HepG2 (cell line): ENCODE measurements at regions not wholly inside any gene's neighbourhood (a gene's known extent, or its start where the extent isn't known, plus 50 kb on each side); places are given as distances from the start of the nearest gene placed in this dataset.

Source experiments
- ATAC-seq: fragments of 200-7000 bp; cut with Tn5 transposase; 3 replicates; pipeline ENCODE4 v1.9.1; 2020; ENCODE audit warnings: mild to moderate bottlenecking, moderate library complexity
- BruUV-seq: library from RNA; stranded (reverse); fragments of 400-500 nt; replicated peaks from 2 replicates; lab custom pipeline; 2021; lab: Mats Ljungman, UMichigan
- CTCF ChIA-PET: fragments of 300-600 bp; formaldehyde crosslinking; extraction: SDS; loops from one replicate; lab custom pipeline; 2021; ENCODE audit warnings: low total read pairs, inconsistent platforms, low intra/inter-chr PET ratio; lab: Yijun Ruan, JAX
- POLR2A ChIA-PET: fragments of 350-600 bp; sonication (Branson Sonifier 250); formaldehyde crosslinking; loops from one replicate; lab custom pipeline; 2020; ENCODE audit warnings: antibody characterized with exemption, inconsistent platforms; lab: Yijun Ruan, JAX
- DNase-seq: peaks from one replicate; pipeline ENCODE4 v3.0.0-alpha.2; 2015; ENCODE audit warnings: low spot score
- FAIRE-seq: peaks from 3 replicates; lab custom pipeline; 2011; peaks lifted over from hg19 to GRCh38; lab: Jason Lieb, UNC
- H2AFZ ChIP-seq: one replicate; pipeline ENCODE4 v1.6.1; 2011; ENCODE audit warnings: low read length, inconsistent platforms
- H3K27ac ChIP-seq: fragments of 300-600 bp; 3 replicates; pipeline ENCODE4 v1.8.0; 2011; ENCODE audit warnings: mixed run types, mild to moderate bottlenecking, mixed read lengths, low read length, inconsistent platforms; ENCODE audit not compliant: insufficient read depth; ENCODE audit errors: extremely low read length
- H3K27me3 ChIP-seq, 2 experiments: fragments of 200-600 bp in 1 of 2; 2 replicates in 1 of 2; 3 replicates in 1 of 2; pipeline versions ENCODE4 v1.6.0 to v1.8.0; 2011; ENCODE audit warnings: low read length in 2 of 2, mild to moderate bottlenecking in 2 of 2, moderate library complexity in 2 of 2, inconsistent platforms in 1 of 2; ENCODE audit not compliant: insufficient read depth in 2 of 2, control insufficient read depth in 1 of 2
- H3K36me3 ChIP-seq, 2 experiments: fragments of 200-600 bp in 1 of 2; replicated peaks in 1 of 2; 2 replicates in 1 of 2; 3 replicates in 1 of 2; pipeline versions ENCODE4 v1.5.1 to v1.8.0; 2011; ENCODE audit warnings: low read length in 2 of 2, inconsistent platforms in 1 of 2; ENCODE audit not compliant: insufficient read depth in 2 of 2, control insufficient read depth in 1 of 2
- H3K4me1 ChIP-seq: 2 replicates; pipeline ENCODE4 v1.5.1; 2012; ENCODE audit warnings: low read length, inconsistent platforms; ENCODE audit not compliant: insufficient read depth
- H3K4me2 ChIP-seq: 2 replicates; pipeline ENCODE4 v1.6.0; 2011; ENCODE audit warnings: low read depth, low read length, inconsistent platforms
- H3K4me3 ChIP-seq, 3 experiments: fragments of 200-600 bp in 1 of 3; sonication (generic), shearing (Covaris generic) in 1 of 3; replicated peaks in 1 of 3; 2 replicates each; pipeline ENCODE4 v1.5.1; 2011 to 2016; ENCODE audit warnings: low read length in 3 of 3, inconsistent platforms in 2 of 3, low read depth in 2 of 3, mild to moderate bottlenecking in 2 of 3, control low read depth in 1 of 3, mixed read lengths in 1 of 3; ENCODE audit not compliant: insufficient read depth in 1 of 3
- H3K79me2 ChIP-seq: one replicate; pipeline ENCODE4 v1.6.1; 2011; ENCODE audit warnings: low read length, inconsistent platforms; ENCODE audit not compliant: insufficient read depth
- H3K9ac ChIP-seq: 2 replicates; pipeline ENCODE4 v1.6.0; 2011; ENCODE audit warnings: mild to moderate bottlenecking, low read depth, low read length, inconsistent platforms; ENCODE audit not compliant: insufficient read depth
- H3K9me3 ChIP-seq: 2 replicates; pipeline ENCODE4 v1.5.1; 2012; ENCODE audit warnings: mild to moderate bottlenecking, low read length
- H4K20me1 ChIP-seq: 2 replicates; pipeline ENCODE4 v1.6.0; 2011; ENCODE audit warnings: inconsistent platforms, mild to moderate bottlenecking, low read length, moderate library complexity; ENCODE audit not compliant: insufficient read depth
- BORCS8-MEF2B ChIP-seq: sonication (generic); formaldehyde crosslinking; IDR thresholded peaks from 2 replicates; pipeline ENCODE4 v1.8.0; 2022; ENCODE audit warnings: mild to moderate bottlenecking, missing genetic modification reagents
- BRD4 ChIP-seq: sonication (generic); formaldehyde crosslinking; IDR thresholded peaks from 2 replicates; pipeline ENCODE4 v1.4.0; 2020; ENCODE audit warnings: missing genetic modification reagents
- GATA4 ChIP-seq: sonication (generic); IDR thresholded peaks from 2 replicates; pipeline ENCODE4 v1.6.1; 2016; ENCODE audit warnings: antibody characterized with exemption, low read depth, borderline replicate concordance
- GMEB1 ChIP-seq: sonication (generic); formaldehyde crosslinking; IDR thresholded peaks from 2 replicates; pipeline ENCODE4 v1.5.1; 2020; ENCODE audit warnings: missing genetic modification reagents, mild to moderate bottlenecking, borderline replicate concordance
- HES4 ChIP-seq: sonication (generic); formaldehyde crosslinking; IDR thresholded peaks from 2 replicates; pipeline ENCODE4 v1.9.0; 2021; ENCODE audit warnings: mild to moderate bottlenecking, missing genetic modification reagents, borderline replicate concordance
- MLXIP ChIP-seq: sonication (generic); formaldehyde crosslinking; IDR thresholded peaks from 2 replicates; pipeline ENCODE4 v1.9.0; 2021; ENCODE audit warnings: missing genetic modification reagents, borderline replicate concordance
- MTF1 ChIP-seq: sonication (generic); formaldehyde crosslinking; IDR thresholded peaks from 2 replicates; pipeline ENCODE4 v1.5.0; 2020; ENCODE audit warnings: missing genetic modification reagents
- MXI1 ChIP-seq: IDR thresholded peaks from 3 replicates; pipeline ENCODE4 v1.6.1; 2012; ENCODE audit warnings: low read depth, low read length, inconsistent platforms, borderline replicate concordance
- NFE2L2 ChIP-seq: fragments of 150-350 bp; IDR thresholded peaks from 2 replicates; pipeline ENCODE4 v1.6.1; 2014; ENCODE audit warnings: low read length
- ZBTB39 ChIP-seq: sonication (generic); formaldehyde crosslinking; IDR thresholded peaks from 2 replicates; pipeline ENCODE4 v1.5.0; 2020; ENCODE audit warnings: missing genetic modification reagents
- ZNF121 ChIP-seq: sonication (generic); formaldehyde crosslinking; IDR thresholded peaks from 2 replicates; pipeline ENCODE4 v1.5.0; 2020; ENCODE audit warnings: mild to moderate bottlenecking, missing genetic modification reagents
- WGBS: methylation state at CpG from one replicate; pipeline ENCODE4 v1.1.6; 2017; ENCODE audit warnings: low lambda C conversion rate; 5-methylcytosine and 5-hydroxymethylcytosine counted together
- in situ Hi-C: cut with HindIII; loops from 2 replicates; pipeline ENCODE4 v1.10.0; 2017; ENCODE audit warnings: low pct_unique_long_range_greater_than_20kb; ENCODE audit not compliant: extremely low pct_ligation_motif_present
- intact Hi-C: fragments of 100-400 bp; cut with micrococcal nuclease; formaldehyde crosslinking; loops from one replicate; pipeline ENCODE4 v1.10.0; 2022; ENCODE audit not compliant: unreplicated experiment
- TF ChIP-seq, protein P1 (sequence below): IDR thresholded peaks from 2 replicates; pipeline ENCODE4 v1.6.1; 2016; ENCODE audit warnings: low read depth, borderline replicate concordance

DNA sequence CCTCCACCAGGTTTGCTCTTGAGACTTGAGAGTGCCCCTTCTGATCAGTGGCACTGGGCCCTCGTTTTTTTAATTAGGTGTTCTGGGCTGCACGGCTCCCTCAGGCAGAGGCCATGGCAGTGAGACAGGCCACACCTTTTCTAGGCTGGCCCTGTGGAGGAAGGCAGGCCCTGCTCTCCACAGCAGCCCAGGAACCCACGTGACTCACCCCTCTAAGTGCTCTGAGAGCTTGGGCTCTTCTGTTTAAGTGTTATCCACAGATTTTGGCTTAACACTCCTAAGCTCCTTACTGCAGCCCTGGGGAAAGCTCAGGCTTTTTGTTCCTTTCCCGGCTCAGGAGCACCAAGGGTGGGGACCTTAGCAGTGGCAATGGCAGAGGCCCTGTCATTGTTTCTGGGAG lies 463.2 kb upstream of the GBE1 start:
- in situ Hi-C loops (no loop called here), intact Hi-C loops (no loop called here)
- FAIRE-seq (no peak), ATAC-seq (no peak), DNase-seq (no peak)
- peaks cover 26% of the 10 kb centered on the region; the same call in 1 of the 2 replicates for H3K9me3 ChIP-seq
- H3K4me2 ChIP-seq = no peak overlapping the region
- H3K27ac ChIP-seq = no peak overlapping the region
- WGBS = 60% methylated on average over 3 of the region's 4 CpGs
- no peak overlapping the region for H3K4me3 ChIP-seq
- TF ChIP-seq BORCS8-MEF2B (CRISPR knock-in tag) (no peak), NFE2L2 (no peak), HES4 (CRISPR knock-in tag) (no peak), GATA4 (no peak), MLXIP (CRISPR knock-in tag) (no peak), GMEB1 (CRISPR knock-in tag) (no peak), ZBTB39 (CRISPR knock-in tag) (no peak), MXI1 (no peak), MTF1 (no peak), ZNF121 (no peak), BRD4 (CRISPR knock-in tag) (no peak)
- TF ChIP-seq, protein P1, sequence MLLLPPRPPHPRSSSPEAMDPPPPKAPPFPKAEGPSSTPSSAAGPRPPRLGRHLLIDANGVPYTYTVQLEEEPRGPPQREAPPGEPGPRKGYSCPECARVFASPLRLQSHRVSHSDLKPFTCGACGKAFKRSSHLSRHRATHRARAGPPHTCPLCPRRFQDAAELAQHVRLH = no peak
- CTCF ChIA-PET = no interaction called here
- no TSS peak for BruUV-seq
- H3K9ac ChIP-seq = no peak overlapping the region
- no peaks in the 10 kb centered on the region for H3K79me2 ChIP-seq
- H2AFZ ChIP-seq = no peak overlapping the region
- H3K27me3 ChIP-seq = no peaks in the 10 kb centered on the region
- H3K4me1 ChIP-seq = peaks cover 7% of the 10 kb centered on the region; the same call in 1 of the 2 replicates
- POLR2A ChIA-PET = no interaction called here
- no peaks in the 10 kb centered on the region for H4K20me1 ChIP-seq
- H3K36me3 ChIP-seq = no peaks in the 10 kb centered on the region
